ENCODE measurements at regions not wholly inside any gene's neighbourhood (a gene's known extent, or its start where the extent isn't known, plus 50 kb on each side); places are given as distances from the start of the nearest gene placed in this dataset.
A peak's percentile ranks its signal among the peaks of the same experiment; 100 is the strongest.

DNA sequence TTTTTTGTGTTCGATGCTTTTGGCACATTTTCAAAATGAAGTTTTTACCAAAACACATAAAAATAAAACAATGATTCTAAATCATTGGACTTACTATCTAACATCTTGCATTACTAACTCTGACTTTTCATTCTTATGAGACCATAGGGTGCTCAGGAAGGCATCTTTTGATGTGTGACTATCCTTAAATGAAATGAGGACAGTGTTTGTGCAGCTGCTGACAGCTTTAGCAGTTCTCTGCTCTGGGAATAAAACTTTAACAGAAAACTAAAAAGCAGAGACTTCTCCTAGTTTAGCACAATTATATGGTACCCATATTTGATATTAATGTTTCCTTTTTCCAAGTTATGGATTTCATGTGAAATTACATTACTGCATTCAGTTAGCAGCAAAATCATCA is 471.6 kb downstream of the ARL4A start:
- no peak overlapping the region for H3K27ac ChIP-seq (ENCODE audit: low read length)
- no peak overlapping the region for H3K4me3 ChIP-seq (ENCODE audit: low read length)
- H2AFZ ChIP-seq (ENCODE audit: low read depth, low read length), result no peak overlapping the region

GRCh38 chr7:13159467-13160184 is 472.2 kb downstream of the ARL4A start:
- no peak overlapping the region for H3K9ac ChIP-seq (ENCODE audit: low read length)
- H2AFZ ChIP-seq (ENCODE audit: low read depth, low read length), result peak overlapping the region; percentile 63; the same call in 1 of the 2 replicates

More for the DNA sequence above, 471.6 kb downstream of the ARL4A start:
- no peaks in the 10 kb centered on the region for H3K27me3 ChIP-seq (ENCODE audit: low read depth, low read length)
- H3K36me3 ChIP-seq (replicated peaks; ENCODE audit: low read depth, low read length), result no peaks in the 10 kb centered on the region
- no peaks in the 10 kb centered on the region for H3K9me3 ChIP-seq (ENCODE audit: insufficient read depth, low read length)
- no peak overlapping the region for H3K4me2 ChIP-seq (ENCODE audit: low read length)
- H4K20me1 ChIP-seq (ENCODE audit: insufficient read depth, low read length), result no peaks in the 10 kb centered on the region
- TF ChIP-seq EZH2phosphoT487 (IDR thresholded peaks at IDR 0.05; ENCODE audit: low read depth) (no peak), CTCF (IDR thresholded peaks at IDR 0.05; ENCODE audit: low read depth, low read length) (no peak)
- H3K9ac ChIP-seq (ENCODE audit: low read length), result no peak overlapping the region
- peaks cover 13% of the 10 kb centered on the region for H3K4me1 ChIP-seq (ENCODE audit: low read length)
- H3K79me2 ChIP-seq (ENCODE audit: low read length), result no peaks in the 10 kb centered on the region

GRCh38 chr7:13161125-13161524 is 473.7 kb downstream of the ARL4A start:
- no peak overlapping the region for H2AFZ ChIP-seq (ENCODE audit: low read depth, low read length)
- H3K9me3 ChIP-seq (ENCODE audit: insufficient read depth, low read length), result no peaks in the 10 kb centered on the region
- no peak overlapping the region for H3K27ac ChIP-seq (ENCODE audit: low read length)
- no peaks in the 10 kb centered on the region for H4K20me1 ChIP-seq (ENCODE audit: insufficient read depth, low read length)
- no peak overlapping the region for H3K4me3 ChIP-seq (ENCODE audit: low read length)
- H3K27me3 ChIP-seq (ENCODE audit: low read depth, low read length), result no peaks in the 10 kb centered on the region
- no peaks in the 10 kb centered on the region for H3K36me3 ChIP-seq (replicated peaks; ENCODE audit: low read depth, low read length)
- H3K4me2 ChIP-seq (ENCODE audit: low read length), result no peak overlapping the region
- no peak for TF ChIP-seq CTCF (IDR thresholded peaks at IDR 0.05; ENCODE audit: low read depth, low read length)
- no peak for TF ChIP-seq EZH2phosphoT487 (IDR thresholded peaks at IDR 0.05; ENCODE audit: low read depth)
- peaks cover 13% of the 10 kb centered on the region for H3K4me1 ChIP-seq (ENCODE audit: low read length)
- H3K9ac ChIP-seq (ENCODE audit: low read length), result no peak overlapping the region
- H3K79me2 ChIP-seq (ENCODE audit: low read length), result no peaks in the 10 kb centered on the region

More at GRCh38 chr7:13159467-13160184, 472.2 kb downstream of the ARL4A start:
- no peaks in the 10 kb centered on the region for H3K79me2 ChIP-seq (ENCODE audit: low read length)
- H3K4me3 ChIP-seq (ENCODE audit: low read length), result no peak overlapping the region
- H3K36me3 ChIP-seq (replicated peaks; ENCODE audit: low read depth, low read length), result no peaks in the 10 kb centered on the region
- H3K27me3 ChIP-seq (ENCODE audit: low read depth, low read length), result no peaks in the 10 kb centered on the region
- peak overlapping the region; percentile 49 for H3K4me2 ChIP-seq (ENCODE audit: low read length)
- no peak for TF ChIP-seq EZH2phosphoT487 (IDR thresholded peaks at IDR 0.05; ENCODE audit: low read depth)
- TF ChIP-seq CTCF (IDR thresholded peaks at IDR 0.05; ENCODE audit: low read depth, low read length), result no peak
- peak overlapping the region; percentile 11; the same call in 1 of the 2 replicates for H3K27ac ChIP-seq (ENCODE audit: low read length)
- no peaks in the 10 kb centered on the region for H4K20me1 ChIP-seq (ENCODE audit: insufficient read depth, low read length)
- peaks cover 13% of the 10 kb centered on the region for H3K4me1 ChIP-seq (ENCODE audit: low read length)
- no peaks in the 10 kb centered on the region for H3K9me3 ChIP-seq (ENCODE audit: insufficient read depth, low read length)

DNA sequence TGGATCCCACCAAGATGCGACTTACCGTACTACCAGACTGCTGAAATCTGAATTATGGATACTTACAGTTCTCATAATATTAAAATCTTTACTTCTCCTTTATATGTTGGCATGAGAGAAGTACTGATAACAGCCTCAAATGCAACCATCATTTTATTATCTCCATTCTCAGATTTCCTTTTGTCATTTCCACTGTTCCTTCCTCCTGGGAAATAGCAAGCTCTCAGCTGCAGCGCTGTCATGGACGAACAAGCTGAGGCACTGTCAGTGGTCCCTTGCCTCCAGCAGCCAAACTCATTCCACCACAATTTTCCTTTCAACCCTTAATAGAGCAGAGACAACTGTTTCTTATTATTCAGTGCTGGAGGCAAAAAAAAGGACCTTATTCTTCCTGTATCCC is 478.4 kb downstream of the ARL4A start:
- Histone ChIP-seq H2AFZ (ENCODE audit: low read depth, low read length) (no peak overlapping the region), H3K79me2 (ENCODE audit: low read length) (no peaks in the 10 kb centered on the region), H3K27ac (ENCODE audit: low read length) (no peak overlapping the region), H3K4me1 (ENCODE audit: low read length) (no peaks in the 10 kb centered on the region), H3K4me2 (ENCODE audit: low read length) (no peak overlapping the region), H4K20me1 (ENCODE audit: insufficient read depth, low read length) (no peaks in the 10 kb centered on the region), H3K36me3 (replicated peaks; ENCODE audit: low read depth, low read length) (no peaks in the 10 kb centered on the region), H3K27me3 (ENCODE audit: low read depth, low read length) (no peaks in the 10 kb centered on the region), H3K9ac (ENCODE audit: low read length) (no peak overlapping the region), H3K4me3 (ENCODE audit: low read length) (no peak overlapping the region), H3K9me3 (ENCODE audit: insufficient read depth, low read length) (no peaks in the 10 kb centered on the region)
- no peak for TF ChIP-seq EZH2phosphoT487 (IDR thresholded peaks at IDR 0.05; ENCODE audit: low read depth)
- TF ChIP-seq CTCF (IDR thresholded peaks at IDR 0.05; ENCODE audit: low read depth, low read length), result no peak

All from OCI-LY3 (cell line).